GM12873 (cell line): ENCODE measurements at regions not wholly inside any gene's neighbourhood (a gene's known extent, or its start where the extent isn't known, plus 50 kb on each side); places are given as distances from the start of the nearest gene placed in this dataset.

Experiments used
- TF ChIP-seq, protein P1 (sequence below): IDR thresholded peaks from 2 replicates; pipeline ENCODE4 v1.5.1; 2012; ENCODE audit warnings: low read depth, mild to moderate bottlenecking, moderate library complexity, low read length, control low read depth; ENCODE audit not compliant: insufficient read depth; ENCODE audit errors: missing control alignments

DNA sequence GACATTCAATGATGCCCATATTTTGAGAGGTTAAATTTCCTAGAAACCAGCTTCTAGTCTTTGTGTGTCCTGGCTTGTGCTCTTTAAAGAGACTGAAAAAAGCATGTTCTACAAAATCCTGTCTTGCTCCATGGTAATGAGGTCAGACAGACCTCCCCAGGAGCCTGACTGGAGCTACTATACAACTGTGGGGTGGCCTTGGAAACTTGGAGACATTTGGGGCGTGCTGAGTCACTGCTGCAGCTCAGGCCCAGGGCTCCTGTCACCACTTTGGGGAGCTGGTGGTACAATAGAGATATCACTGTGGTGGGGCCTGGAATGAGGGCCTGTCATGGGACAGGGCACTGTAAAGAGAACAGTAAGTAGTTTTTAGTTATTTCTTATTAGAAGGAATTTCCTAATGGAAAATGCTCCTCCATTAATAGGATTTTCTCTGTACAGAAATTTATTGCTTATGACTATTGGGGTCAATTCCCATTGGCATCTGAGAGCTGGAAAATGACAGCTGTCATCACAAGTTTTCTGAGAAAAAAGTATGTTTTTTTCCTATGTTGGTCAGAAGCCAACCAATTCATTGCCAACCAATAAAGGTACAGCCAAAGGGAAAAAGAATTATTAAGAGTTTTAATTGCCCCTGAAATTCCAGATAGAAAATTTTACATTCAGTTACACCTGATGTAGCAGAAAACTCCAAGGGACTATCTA lies 207.4 kb upstream of the JADE1 start:
- TF ChIP-seq, protein P1, sequence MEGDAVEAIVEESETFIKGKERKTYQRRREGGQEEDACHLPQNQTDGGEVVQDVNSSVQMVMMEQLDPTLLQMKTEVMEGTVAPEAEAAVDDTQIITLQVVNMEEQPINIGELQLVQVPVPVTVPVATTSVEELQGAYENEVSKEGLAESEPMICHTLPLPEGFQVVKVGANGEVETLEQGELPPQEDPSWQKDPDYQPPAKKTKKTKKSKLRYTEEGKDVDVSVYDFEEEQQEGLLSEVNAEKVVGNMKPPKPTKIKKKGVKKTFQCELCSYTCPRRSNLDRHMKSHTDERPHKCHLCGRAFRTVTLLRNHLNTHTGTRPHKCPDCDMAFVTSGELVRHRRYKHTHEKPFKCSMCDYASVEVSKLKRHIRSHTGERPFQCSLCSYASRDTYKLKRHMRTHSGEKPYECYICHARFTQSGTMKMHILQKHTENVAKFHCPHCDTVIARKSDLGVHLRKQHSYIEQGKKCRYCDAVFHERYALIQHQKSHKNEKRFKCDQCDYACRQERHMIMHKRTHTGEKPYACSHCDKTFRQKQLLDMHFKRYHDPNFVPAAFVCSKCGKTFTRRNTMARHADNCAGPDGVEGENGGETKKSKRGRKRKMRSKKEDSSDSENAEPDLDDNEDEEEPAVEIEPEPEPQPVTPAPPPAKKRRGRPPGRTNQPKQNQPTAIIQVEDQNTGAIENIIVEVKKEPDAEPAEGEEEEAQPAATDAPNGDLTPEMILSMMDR = no peak

DNA sequence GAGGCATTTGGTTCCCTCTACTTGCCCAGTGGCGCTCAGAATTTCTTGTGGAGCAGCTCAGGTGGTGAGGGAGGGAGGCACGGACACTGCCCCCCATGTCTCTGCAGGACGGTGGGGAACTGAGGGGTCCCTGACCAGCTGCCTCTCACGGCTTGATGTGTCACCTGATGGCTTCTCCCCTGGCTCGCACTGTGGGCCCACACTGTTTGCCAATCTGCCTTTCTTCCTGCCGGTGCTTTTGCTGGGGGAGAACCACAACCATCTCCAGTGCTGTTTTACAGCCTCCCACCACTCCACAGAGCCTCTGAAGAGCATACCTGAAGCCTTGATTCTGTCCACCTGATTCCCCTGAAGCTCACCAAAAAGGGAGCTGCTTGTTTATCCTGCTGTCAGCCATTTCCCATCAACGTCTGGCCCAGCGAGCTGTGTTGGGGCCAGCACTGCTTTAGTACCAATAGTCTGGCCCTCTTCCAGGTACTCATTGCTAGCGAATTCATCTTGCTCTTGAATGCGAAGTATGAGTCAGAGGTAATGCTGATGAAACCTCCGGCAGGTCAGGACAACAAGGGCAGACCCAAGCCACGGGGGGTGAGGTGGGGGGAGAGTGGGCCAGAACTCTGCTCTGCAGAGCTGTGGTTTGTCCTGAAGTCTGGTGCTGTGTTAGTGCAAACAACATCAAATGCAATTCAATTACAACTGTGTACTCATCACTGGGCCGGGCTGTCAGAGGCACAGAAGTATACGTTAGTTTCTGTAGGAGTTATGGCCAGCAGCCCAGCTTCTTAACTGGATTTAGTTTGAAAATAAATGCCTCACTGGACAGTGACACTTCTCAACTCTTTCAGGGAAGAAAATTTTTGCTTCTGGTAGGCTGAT lies 208.3 kb upstream of the JADE1 start:
- TF ChIP-seq, protein P1 = no peak

DNA sequence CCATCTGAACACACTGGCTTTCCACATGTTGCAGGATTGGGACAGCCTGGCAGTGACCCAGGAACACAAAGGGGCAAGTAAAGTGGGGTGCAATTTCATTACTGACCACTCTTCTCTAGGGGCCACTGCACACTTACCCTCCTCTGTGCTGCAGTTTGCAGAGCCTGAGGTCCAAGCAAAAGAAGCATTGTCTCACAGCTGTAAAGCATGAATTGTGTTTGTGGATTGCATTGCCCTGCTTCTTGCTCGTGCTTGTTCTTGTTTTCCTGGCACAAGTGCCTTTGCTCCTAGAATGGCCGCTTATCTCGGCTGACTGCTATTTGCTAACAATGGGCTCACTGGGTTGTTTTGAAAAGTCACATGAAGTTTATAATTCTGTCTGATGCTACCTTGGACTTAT lies 209.1 kb upstream of the JADE1 start:
- TF ChIP-seq, protein P1 = no peak

DNA sequence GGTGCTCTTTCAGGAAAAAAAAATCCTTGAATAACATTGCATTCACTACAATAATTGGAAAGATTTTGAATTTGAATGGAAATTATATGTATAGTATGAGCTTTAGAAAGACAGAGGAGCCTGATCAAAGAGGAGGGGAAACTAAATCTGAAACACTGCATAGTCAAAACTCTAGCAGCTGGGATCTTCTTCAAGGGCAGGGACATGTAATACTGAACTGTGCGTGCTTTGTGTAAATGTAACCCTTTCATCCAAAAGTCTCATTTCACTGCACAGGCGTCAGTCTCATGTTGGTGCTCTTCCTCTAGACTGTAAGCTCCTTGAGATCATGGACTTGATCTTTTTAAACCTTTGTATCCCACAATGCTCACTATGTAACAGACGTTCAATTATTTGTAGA lies 212.0 kb upstream of the JADE1 start:
- TF ChIP-seq, protein P1 = no peak

DNA sequence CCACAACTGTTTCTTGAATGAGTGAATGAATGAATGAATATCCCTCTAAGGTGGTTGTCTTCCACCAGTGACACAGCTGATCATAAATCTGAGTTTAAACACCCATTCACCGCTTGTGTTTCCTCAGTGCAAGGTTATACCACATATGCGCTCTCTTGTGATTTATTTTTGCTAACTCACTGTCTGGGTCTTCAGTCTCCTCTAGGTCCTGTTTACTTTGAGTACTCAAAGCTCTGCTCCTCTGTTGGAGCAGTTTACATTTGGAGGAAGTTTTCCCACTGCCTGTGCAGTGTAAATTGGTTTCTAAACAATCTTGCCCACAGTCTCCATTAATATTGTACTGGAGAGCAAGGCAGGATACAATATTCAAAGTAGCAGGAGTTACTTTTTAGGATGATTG lies 212.6 kb upstream of the JADE1 start:
- TF ChIP-seq, protein P1 = no peak

DNA sequence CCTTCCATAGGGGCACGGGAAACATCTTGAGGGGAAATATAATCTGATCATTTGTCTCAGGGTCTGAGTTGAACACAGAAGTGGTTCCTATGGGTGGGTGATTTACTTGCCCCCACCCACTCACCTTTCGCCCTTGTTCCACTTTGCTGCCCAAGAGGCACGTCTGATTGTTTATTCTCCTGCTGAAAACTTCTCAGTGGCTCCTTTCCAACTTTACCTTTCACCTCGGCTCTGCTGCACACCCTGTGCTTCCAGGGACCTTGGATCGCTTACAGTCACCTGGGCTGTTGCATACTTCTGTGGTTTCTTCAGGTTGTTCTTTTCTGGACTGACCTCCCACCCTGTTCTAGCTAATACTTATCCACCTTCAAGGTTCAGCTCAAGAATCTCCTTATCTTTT lies 213.4 kb upstream of the JADE1 start:
- TF ChIP-seq, protein P1 = no peak

DNA sequence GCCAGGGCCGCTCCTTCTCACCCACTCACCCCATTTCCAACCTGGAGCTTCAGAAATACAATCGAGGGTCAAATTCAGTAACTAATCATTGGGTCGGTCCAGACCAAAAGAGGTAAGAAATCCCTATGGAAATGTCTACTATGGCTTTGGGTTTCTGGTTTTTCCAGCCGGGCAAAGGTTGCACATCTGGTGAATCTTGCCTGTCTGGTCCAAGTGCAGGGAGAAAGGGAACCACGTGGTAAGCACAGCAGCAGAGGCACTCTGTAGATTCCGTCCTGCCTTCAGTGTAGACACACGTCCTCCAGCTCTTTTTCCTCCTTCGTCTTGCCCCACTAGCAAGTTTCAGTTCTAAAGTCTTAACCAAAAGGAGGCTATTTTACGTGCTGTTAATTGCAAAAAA lies 218.0 kb upstream of the JADE1 start:
- TF ChIP-seq, protein P1 = no peak
